ENCODE measurements at regions not wholly inside any gene's neighbourhood (a gene's known extent, or its start where the extent isn't known, plus 50 kb on each side); places are given as distances from the start of the nearest gene placed in this dataset.

- no peak for ATAC-seq
- TF ChIP-seq OSR1 (CRISPR knock-in tag; IDR thresholded peaks at IDR 0.05) (no peak), CSDC2 (CRISPR knock-in tag; IDR thresholded peaks at IDR 0.05) (no peak), ESRRG (CRISPR knock-in tag; IDR thresholded peaks at IDR 0.05) (no peak), TOX (CRISPR knock-in tag; IDR thresholded peaks at IDR 0.05; ENCODE audit: borderline replicate concordance) (no peak), ZC3H10 (CRISPR knock-in tag; IDR thresholded peaks at IDR 0.05) (no peak), CSRNP3 (CRISPR knock-in tag; IDR thresholded peaks at IDR 0.05) (no peak), TSHZ2 (CRISPR knock-in tag; IDR thresholded peaks at IDR 0.05) (no peak), PPARA (CRISPR knock-in tag; IDR thresholded peaks at IDR 0.05; ENCODE audit: borderline replicate concordance) (no peak), PATZ1 (CRISPR knock-in tag; IDR thresholded peaks at IDR 0.05; ENCODE audit: borderline replicate concordance) (no peak), ZNF70 (CRISPR knock-in tag; IDR thresholded peaks at IDR 0.05) (no peak), ARNTL (CRISPR knock-in tag; IDR thresholded peaks at IDR 0.05; ENCODE audit: borderline replicate concordance, low read depth) (no peak), ZFP3 (CRISPR knock-in tag; IDR thresholded peaks at IDR 0.05) (no peak), ZNF8 (CRISPR knock-in tag; IDR thresholded peaks at IDR 0.05) (no peak), POU6F1 (CRISPR knock-in tag; IDR thresholded peaks at IDR 0.05; ENCODE audit: borderline replicate concordance, low read depth) (no peak), TCF4 (CRISPR knock-in tag; IDR thresholded peaks at IDR 0.05; ENCODE audit: borderline replicate concordance) (no peak), CREB5 (CRISPR knock-in tag; IDR thresholded peaks at IDR 0.05; ENCODE audit: low read depth) (no peak), RARB (CRISPR knock-in tag; IDR thresholded peaks at IDR 0.05) (no peak)
Measured at GRCh38 chr4:67103001-67103747, 442.1 kb downstream of the CENPC start.

- no peak for ATAC-seq
- TF ChIP-seq TCF4 (CRISPR knock-in tag; IDR thresholded peaks at IDR 0.05; ENCODE audit: borderline replicate concordance) (no peak), TOX (CRISPR knock-in tag; IDR thresholded peaks at IDR 0.05; ENCODE audit: borderline replicate concordance) (no peak), ZFP30 (CRISPR knock-in tag; IDR thresholded peaks at IDR 0.05) (no peak), ARNTL (CRISPR knock-in tag; IDR thresholded peaks at IDR 0.05; ENCODE audit: borderline replicate concordance, low read depth) (no peak), POU6F1 (CRISPR knock-in tag; IDR thresholded peaks at IDR 0.05; ENCODE audit: borderline replicate concordance, low read depth) (no peak), SNAI2 (CRISPR knock-in tag; IDR thresholded peaks at IDR 0.05) (no peak), OSR1 (CRISPR knock-in tag; IDR thresholded peaks at IDR 0.05) (no peak), ISL1 (CRISPR knock-in tag; IDR thresholded peaks at IDR 0.05) (no peak), GLIS3 (CRISPR knock-in tag; IDR thresholded peaks at IDR 0.05) (no peak)
Measured at GRCh38 chr4:67101612-67102011, 443.7 kb downstream of the CENPC start.
